ENCODE measurements at regions not wholly inside any gene's neighbourhood (a gene's known extent, or its start where the extent isn't known, plus 50 kb on each side); places are given as distances from the start of the nearest gene placed in this dataset.

DNA sequence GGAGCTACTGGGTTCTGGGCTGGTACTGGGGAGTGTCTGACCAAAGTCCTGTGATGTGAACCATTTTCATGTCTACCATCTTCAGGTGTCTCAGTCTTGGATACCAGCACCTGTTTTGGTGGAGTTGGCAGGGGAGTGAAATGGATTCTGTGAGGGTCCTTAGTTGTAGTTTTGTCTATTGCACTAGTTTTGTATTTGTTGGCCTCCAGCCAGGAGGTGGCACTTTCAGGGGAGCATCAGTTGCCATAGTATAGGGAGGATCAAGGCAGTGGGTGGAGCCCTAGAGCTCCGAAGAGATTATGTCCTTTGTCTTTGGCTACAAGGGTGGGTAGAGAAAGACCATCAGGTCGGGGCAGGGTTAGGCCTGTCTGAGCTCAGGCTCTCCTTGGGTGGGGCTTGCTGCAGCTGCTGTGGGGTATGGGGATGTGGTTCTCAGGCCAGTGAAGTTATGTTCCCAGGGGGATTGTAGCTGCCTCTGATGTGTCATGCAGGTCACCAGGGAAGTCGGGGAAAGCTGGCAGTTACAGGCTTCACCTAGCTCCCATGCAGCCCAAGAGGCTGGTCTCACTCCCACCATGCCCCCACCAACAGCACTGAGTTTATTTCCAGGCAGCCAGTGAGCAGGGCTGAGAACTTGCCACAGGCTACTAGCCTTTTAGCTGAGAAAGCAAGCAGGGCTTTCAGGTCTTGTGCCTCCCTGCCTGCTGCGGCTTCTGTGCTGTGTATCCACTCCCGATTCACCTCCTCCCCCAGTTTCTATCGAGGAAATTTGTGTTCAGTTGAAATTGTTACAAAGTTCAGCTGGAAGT lies 153.1 kb downstream of the ZNF365 start:
- no peak overlapping the region for H3K9ac ChIP-seq (replicated peaks; ENCODE audit: extremely low read depth, insufficient read depth, low read length)
- no peaks in the 10 kb centered on the region for H3K9me1 ChIP-seq (replicated peaks; ENCODE audit: control insufficient read depth, extremely low read depth, insufficient read depth, low read length)
- intact Hi-C loops (cut with micrococcal nuclease), result no loop called here
- H3K4me1 ChIP-seq (ENCODE audit: control insufficient read depth, extremely low read depth, insufficient read depth, low read length), result no peaks in the 10 kb centered on the region
- H3K4me3 ChIP-seq (replicated peaks in 1 of 3; ENCODE audit: insufficient read depth in 1 of 3, low read depth in 1 of 3, low read length in 3 of 3), result no peak overlapping the region
- H3K27me3 ChIP-seq (ENCODE audit: control insufficient read depth in 2 of 2, insufficient read depth in 2 of 2, low read length in 2 of 2), result no peaks in the 10 kb centered on the region
- no peak for DNase-seq (ENCODE audit: low read depth, low spot score)
- H4K20me1 ChIP-seq (replicated peaks; ENCODE audit: control insufficient read depth, extremely low read depth, insufficient read depth, low read length), result no peaks in the 10 kb centered on the region
- no peaks in the 10 kb centered on the region for H3K79me2 ChIP-seq (ENCODE audit: control insufficient read depth, insufficient read depth, low read length)
- H3K9me3 ChIP-seq (replicated peaks; ENCODE audit: control insufficient read depth, insufficient read depth, low read length), result no peaks in the 10 kb centered on the region
- no TSS peak for BruUV-seq (replicated peaks)
- TF ChIP-seq JUN (IDR thresholded peaks at IDR 0.05; ENCODE audit: borderline replicate concordance, insufficient read depth, insufficient read length, low read depth) (no peak), MYC (IDR thresholded peaks at IDR 0.05; ENCODE audit: low read depth, low read length) (no peak), POLR2A (IDR thresholded peaks at IDR 0.05; ENCODE audit: low read depth, low read length) (no peak), EZH2 (IDR thresholded peaks at IDR 0.05; ENCODE audit: borderline replicate concordance, low read depth, low read length, severe bottlenecking) (no peak)
- TF ChIP-seq, protein P1, sequence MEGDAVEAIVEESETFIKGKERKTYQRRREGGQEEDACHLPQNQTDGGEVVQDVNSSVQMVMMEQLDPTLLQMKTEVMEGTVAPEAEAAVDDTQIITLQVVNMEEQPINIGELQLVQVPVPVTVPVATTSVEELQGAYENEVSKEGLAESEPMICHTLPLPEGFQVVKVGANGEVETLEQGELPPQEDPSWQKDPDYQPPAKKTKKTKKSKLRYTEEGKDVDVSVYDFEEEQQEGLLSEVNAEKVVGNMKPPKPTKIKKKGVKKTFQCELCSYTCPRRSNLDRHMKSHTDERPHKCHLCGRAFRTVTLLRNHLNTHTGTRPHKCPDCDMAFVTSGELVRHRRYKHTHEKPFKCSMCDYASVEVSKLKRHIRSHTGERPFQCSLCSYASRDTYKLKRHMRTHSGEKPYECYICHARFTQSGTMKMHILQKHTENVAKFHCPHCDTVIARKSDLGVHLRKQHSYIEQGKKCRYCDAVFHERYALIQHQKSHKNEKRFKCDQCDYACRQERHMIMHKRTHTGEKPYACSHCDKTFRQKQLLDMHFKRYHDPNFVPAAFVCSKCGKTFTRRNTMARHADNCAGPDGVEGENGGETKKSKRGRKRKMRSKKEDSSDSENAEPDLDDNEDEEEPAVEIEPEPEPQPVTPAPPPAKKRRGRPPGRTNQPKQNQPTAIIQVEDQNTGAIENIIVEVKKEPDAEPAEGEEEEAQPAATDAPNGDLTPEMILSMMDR (IDR thresholded peaks at IDR 0.05; ENCODE audit: extremely low read depth in 1 of 2, insufficient read depth in 1 of 2, low read depth in 1 of 2, low read length in 2 of 2), result no peak
- no peaks in the 10 kb centered on the region for H3K36me3 ChIP-seq (ENCODE audit: control insufficient read depth in 2 of 2, extremely low read depth in 1 of 2, insufficient read depth in 2 of 2, low read length in 2 of 2)
- CTCF ChIA-PET, result no interaction called here
- no peak overlapping the region for H3K27ac ChIP-seq (ENCODE audit: insufficient read depth, low read depth, low read length)
- FAIRE-seq, result no peak
- H3K4me2 ChIP-seq (ENCODE audit: insufficient read depth, low read length), result no peak overlapping the region
- H2AFZ ChIP-seq (ENCODE audit: low read depth, low read length), result no peak overlapping the region
- POLR2A ChIA-PET, result no interaction called here
- dilution Hi-C loops (cut with MboI; ENCODE audit: extremely low pct_ligation_motif_present, low sequenced_read_pairs), result no loop called here

DNA sequence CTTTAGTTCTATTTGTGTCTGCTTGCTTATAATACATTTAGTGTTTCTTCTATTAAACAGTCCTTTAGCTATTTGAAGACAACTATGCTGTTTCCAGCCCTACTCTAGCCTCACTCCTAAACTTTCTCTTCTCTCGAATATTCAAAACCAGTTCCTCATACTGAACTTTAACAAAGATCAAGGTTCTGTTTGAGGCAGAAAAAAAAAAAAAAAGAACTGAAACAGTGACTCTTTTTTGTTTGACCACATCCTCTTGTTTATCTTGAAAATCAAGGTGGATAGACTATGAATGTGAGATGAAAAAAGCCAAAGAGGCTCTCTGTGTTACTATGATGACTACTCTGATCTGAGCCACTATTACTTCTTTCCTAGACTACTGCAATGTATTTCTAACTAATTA lies 154.3 kb downstream of the ZNF365 start:
- POLR2A ChIA-PET, result no interaction called here
- CTCF ChIA-PET, result interaction anchor here (1.1 kb wide), 1 partner anchor 26 kb away, joined by 3 read pairs; no protein-coding TSS in a partner anchor
- DNase-seq (ENCODE audit: low read depth, low spot score) (no peak), FAIRE-seq (no peak)
- H3K27me3 ChIP-seq (ENCODE audit: control insufficient read depth in 2 of 2, insufficient read depth in 2 of 2, low read length in 2 of 2), result no peaks in the 10 kb centered on the region
- BruUV-seq (replicated peaks), result no TSS peak
- no peaks in the 10 kb centered on the region for H3K79me2 ChIP-seq (ENCODE audit: control insufficient read depth, insufficient read depth, low read length)
- H3K9ac ChIP-seq (replicated peaks; ENCODE audit: extremely low read depth, insufficient read depth, low read length), result no peak overlapping the region
- no peaks in the 10 kb centered on the region for H3K4me1 ChIP-seq (ENCODE audit: control insufficient read depth, extremely low read depth, insufficient read depth, low read length)
- H4K20me1 ChIP-seq (replicated peaks; ENCODE audit: control insufficient read depth, extremely low read depth, insufficient read depth, low read length), result no peaks in the 10 kb centered on the region
- H3K4me2 ChIP-seq (ENCODE audit: insufficient read depth, low read length), result no peak overlapping the region
- H3K9me1 ChIP-seq (replicated peaks; ENCODE audit: control insufficient read depth, extremely low read depth, insufficient read depth, low read length), result no peaks in the 10 kb centered on the region
- H3K4me3 ChIP-seq (replicated peaks in 1 of 3; ENCODE audit: insufficient read depth in 1 of 3, low read depth in 1 of 3, low read length in 3 of 3), result no peak overlapping the region
- H3K27ac ChIP-seq (ENCODE audit: insufficient read depth, low read depth, low read length), result no peak overlapping the region
- H2AFZ ChIP-seq (ENCODE audit: low read depth, low read length), result no peak overlapping the region
- TF ChIP-seq MYC (IDR thresholded peaks at IDR 0.05; ENCODE audit: low read depth, low read length), result no peak
- TF ChIP-seq, protein P1 (IDR thresholded peaks at IDR 0.05; ENCODE audit: extremely low read depth in 1 of 2, insufficient read depth in 1 of 2, low read depth in 1 of 2, low read length in 2 of 2), result no peak
- H3K9me3 ChIP-seq (replicated peaks; ENCODE audit: control insufficient read depth, insufficient read depth, low read length), result no peaks in the 10 kb centered on the region
- H3K36me3 ChIP-seq (ENCODE audit: control insufficient read depth in 2 of 2, extremely low read depth in 1 of 2, insufficient read depth in 2 of 2, low read length in 2 of 2), result no peaks in the 10 kb centered on the region
- intact Hi-C loops (cut with micrococcal nuclease) (no loop called here), dilution Hi-C loops (cut with MboI; ENCODE audit: extremely low pct_ligation_motif_present, low sequenced_read_pairs) (no loop called here)
